H9 (cell line): ENCODE measurements at regions not wholly inside any gene's neighbourhood (a gene's known extent, or its start where the extent isn't known, plus 50 kb on each side); places are given as distances from the start of the nearest gene placed in this dataset.

Experiments used
- DNase-seq: peaks from one replicate; pipeline ENCODE4 v3.0.0-alpha.2; 2017
- H2AFZ ChIP-seq: one replicate; pipeline ENCODE4 v1.6.1; 2013; ENCODE audit warnings: mild to moderate bottlenecking, low read length, control low read depth, moderate library complexity
- H2AK5ac ChIP-seq: 2 replicates; pipeline ENCODE4 v1.6.1; 2013; ENCODE audit warnings: low read length, control low read depth, mixed read lengths; ENCODE audit not compliant: insufficient read length
- H2BK120ac ChIP-seq: one replicate; pipeline ENCODE4 v1.6.1; 2013; ENCODE audit warnings: low read depth, mild to moderate bottlenecking, low read length, control low read depth, inconsistent platforms; ENCODE audit not compliant: poor library complexity, severe bottlenecking
- H2BK12ac ChIP-seq: 2 replicates; pipeline ENCODE4 v1.6.1; 2013; ENCODE audit warnings: low read length, control low read depth, mixed read lengths, low read depth; ENCODE audit not compliant: insufficient read length
- H2BK15ac ChIP-seq: 2 replicates; pipeline ENCODE4 v1.6.1; 2013; ENCODE audit warnings: low read depth, low read length, control low read depth
- H2BK20ac ChIP-seq: one replicate; pipeline ENCODE4 v1.6.1; 2013; ENCODE audit warnings: low read depth, mild to moderate bottlenecking, low read length, control low read depth, inconsistent platforms; ENCODE audit not compliant: poor library complexity, severe bottlenecking
- H2BK5ac ChIP-seq: 2 replicates; pipeline ENCODE4 v1.6.1; 2013; ENCODE audit warnings: low read length, control low read depth, mixed read lengths; ENCODE audit not compliant: insufficient read length
- H3K14ac ChIP-seq: 2 replicates; pipeline ENCODE4 v1.6.1; 2013; ENCODE audit warnings: low read length, control low read depth; ENCODE audit not compliant: insufficient read depth
- H3K18ac ChIP-seq: 2 replicates; pipeline ENCODE4 v1.6.1; 2013; ENCODE audit warnings: low read depth, mild to moderate bottlenecking, mixed read lengths, low read length, control low read depth; ENCODE audit not compliant: insufficient read length
- H3K23ac ChIP-seq: 2 replicates; pipeline ENCODE4 v1.6.1; 2013; ENCODE audit warnings: low read length, control low read depth, mixed read lengths, low read depth; ENCODE audit not compliant: insufficient read length
- H3K23me2 ChIP-seq: 2 replicates; pipeline ENCODE4 v1.6.1; 2013; ENCODE audit warnings: low read depth, mild to moderate bottlenecking, mixed read lengths, low read length, control low read depth; ENCODE audit not compliant: insufficient read length, poor library complexity, severe bottlenecking
- H3K27ac ChIP-seq: 2 replicates; pipeline ENCODE4 v1.5.1; 2013; ENCODE audit warnings: low read length, control low read depth, mixed read lengths, low read depth; ENCODE audit not compliant: insufficient read length
- H3K27me3 ChIP-seq: 2 replicates; pipeline ENCODE4 v1.6.1; 2013; ENCODE audit warnings: low read length, control low read depth, inconsistent platforms; ENCODE audit not compliant: insufficient read depth
- H3K4ac ChIP-seq: 2 replicates; pipeline ENCODE4 v1.6.1; 2013; ENCODE audit warnings: low read depth, mild to moderate bottlenecking, control low read depth, inconsistent platforms, low read length, moderate library complexity
- H3K4me1 ChIP-seq: 2 replicates; pipeline ENCODE4 v1.6.1; 2013; ENCODE audit warnings: low read length, control low read depth, inconsistent platforms; ENCODE audit not compliant: insufficient read depth
- H3K4me2 ChIP-seq: 2 replicates; pipeline ENCODE4 v1.6.1; 2013; ENCODE audit warnings: low read length, control low read depth, mixed read lengths; ENCODE audit not compliant: insufficient read length, insufficient read depth
- H3K56ac ChIP-seq: 2 replicates; pipeline ENCODE4 v1.6.1; 2013; ENCODE audit warnings: low read depth, mild to moderate bottlenecking, mixed read lengths, low read length, control low read depth; ENCODE audit not compliant: insufficient read length
- H3K79me1 ChIP-seq: 2 replicates; pipeline ENCODE4 v1.6.1; 2013; ENCODE audit warnings: low read depth, mild to moderate bottlenecking, moderate library complexity, low read length, control low read depth, inconsistent platforms; ENCODE audit not compliant: insufficient read depth, poor library complexity, severe bottlenecking
- H3K79me2 ChIP-seq: 2 replicates; pipeline ENCODE4 v1.6.1; 2013; ENCODE audit warnings: low read length, control low read depth, inconsistent platforms; ENCODE audit not compliant: insufficient read depth
- H3K9ac ChIP-seq: 2 replicates; pipeline ENCODE4 v1.6.1; 2013; ENCODE audit warnings: low read length, control low read depth, mixed read lengths; ENCODE audit not compliant: insufficient read length; ENCODE audit errors: extremely low read depth
- H3K9me3 ChIP-seq: one replicate; pipeline ENCODE4 v1.6.1; 2013; ENCODE audit warnings: low read depth, low read length, inconsistent platforms; ENCODE audit not compliant: control insufficient read depth
- H3T11ph ChIP-seq: one replicate; pipeline ENCODE4 v1.6.1; 2013; ENCODE audit warnings: mild to moderate bottlenecking, low read length, control low read depth, inconsistent platforms
- H4K20me1 ChIP-seq: one replicate; pipeline ENCODE4 v1.6.1; 2013; ENCODE audit not compliant: control insufficient read depth, insufficient read length, insufficient read depth
- H4K5ac ChIP-seq: 2 replicates; pipeline ENCODE4 v1.6.1; 2013; ENCODE audit warnings: low read depth, mild to moderate bottlenecking, mixed read lengths, low read length, control low read depth; ENCODE audit not compliant: insufficient read length
- H4K8ac ChIP-seq: replicated peaks from 2 replicates; pipeline ENCODE4 v1.6.1; 2013; ENCODE audit warnings: low read length, control low read depth, mixed read lengths, low read depth; ENCODE audit not compliant: insufficient read length
- H4K91ac ChIP-seq: 2 replicates; pipeline ENCODE4 v1.6.1; 2013; ENCODE audit warnings: low read depth, mild to moderate bottlenecking, moderate library complexity, mixed read lengths, low read length, control low read depth; ENCODE audit not compliant: insufficient read length
- H3K27ac Mint-ChIP-seq, 3 experiments: 2 replicates in 2 of 3; 3 replicates in 1 of 3; pipeline ENCODE4 v1.8.0; 2020 to 2021; ENCODE audit warnings: mixed read lengths in 3 of 3, mild to moderate bottlenecking in 1 of 3, moderate library complexity in 1 of 3
- H3K27me3 Mint-ChIP-seq: 2 replicates; pipeline ENCODE4 v1.8.0; 2021; ENCODE audit warnings: low read depth, mild to moderate bottlenecking, moderate library complexity, mixed read lengths
- H3K36me3 Mint-ChIP-seq, 3 experiments: 2 replicates in 2 of 3; 3 replicates in 1 of 3; pipeline ENCODE4 v1.8.0; 2020 to 2021; ENCODE audit warnings: low read depth in 3 of 3, mixed read lengths in 3 of 3; ENCODE audit not compliant: insufficient read depth in 1 of 3
- H3K4me1 Mint-ChIP-seq, 2 experiments: 2 replicates each; pipeline ENCODE4 v1.8.0; 2020; ENCODE audit warnings: mixed read lengths in 2 of 2
- H3K4me3 Mint-ChIP-seq, 2 experiments: 2 replicates in 1 of 2; 3 replicates in 1 of 2; pipeline ENCODE4 v1.8.0; 2020 to 2021; ENCODE audit warnings: mild to moderate bottlenecking in 2 of 2, mixed read lengths in 2 of 2, moderate library complexity in 1 of 2
- H3K9me3 Mint-ChIP-seq, 2 experiments: 2 replicates in 1 of 2; 3 replicates in 1 of 2; pipeline ENCODE4 v1.8.0; 2020; ENCODE audit warnings: mild to moderate bottlenecking in 2 of 2, mixed read lengths in 2 of 2, moderate library complexity in 1 of 2
- CTCF ChIP-seq: fragments of 200-600 bp; sonication (generic); conservative IDR thresholded peaks from 3 replicates; pipeline ENCODE4 v1.8.0; 2021; ENCODE audit warnings: antibody characterized with exemption, mild to moderate bottlenecking
- WGBS: extraction: QIAGEN DNeasy Blood & Tissue Kit; methylation state at CpG from one replicate; pipeline ENCODE4 v1.1.7; 2013; ENCODE audit warnings: missing lambda C conversion rate, low lambda C conversion rate, mixed read lengths; ENCODE audit not compliant: insufficient read length; ENCODE audit errors: extremely low coverage; 5-methylcytosine and 5-hydroxymethylcytosine counted together

GRCh38 chr10:83612050-83612449 is 527.3 kb upstream of the GHITM start:
- no peak overlapping the region for H3K4me3 Mint-ChIP-seq
- no CpG with 5 or more reads among the region's 4 CpGs for WGBS
- no peak overlapping the region for H2AFZ ChIP-seq

More at GRCh38 chr10:83612050-83612449, 527.3 kb upstream of the GHITM start:
- Mint-ChIP-seq H3K36me3 (no peaks in the 10 kb centered on the region), H3K9me3 (no peaks in the 10 kb centered on the region), H3K27ac (no peak overlapping the region), H3K27me3 (no peaks in the 10 kb centered on the region), H3K4me1 (peaks cover 0 to 4% of the 10 kb centered on the region in 2 experiments; a peak in 2 of 4 replicates)
- Histone ChIP-seq H4K8ac (no peak overlapping the region), H3K56ac (no peak overlapping the region), H2BK20ac (no peak overlapping the region), H2AK5ac (no peak overlapping the region), H3K4me2 (no peak overlapping the region), H3K9me3 (no peaks in the 10 kb centered on the region), H2BK5ac (no peak overlapping the region), H2BK12ac (no peak overlapping the region), H3K23ac (no peak overlapping the region), H3K9ac (no peak overlapping the region), H3K79me1 (no peaks in the 10 kb centered on the region), H4K91ac (no peak overlapping the region), H3K4me1 (peaks cover 2% of the 10 kb centered on the region; the same call in 1 of the 2 replicates), H3K18ac (no peak overlapping the region), H3K23me2 (no peaks in the 10 kb centered on the region), H3K27me3 (no peaks in the 10 kb centered on the region), H4K20me1 (no peaks in the 10 kb centered on the region), H3K4ac (no peak overlapping the region), H3K79me2 (no peaks in the 10 kb centered on the region), H4K5ac (no peak overlapping the region), H3K14ac (no peak overlapping the region), H2BK15ac (no peak overlapping the region), H3K27ac (no peak overlapping the region), H3T11ph (no peak overlapping the region), H2BK120ac (no peak overlapping the region)
- no peak for DNase-seq
- no peak for TF ChIP-seq CTCF
